Dendritic cell treated with granulocyte-macrophage colony-stimulating factor and Interleukin-4, amounts not matched to agents 40 ng/mL and 50 ng/mL, for 4 days (primary cell): ENCODE measurements at regions not wholly inside any gene's neighbourhood (a gene's known extent, or its start where the extent isn't known, plus 50 kb on each side); places are given as distances from the start of the nearest gene placed in this dataset.

Experiments
- H3K27ac Mint-ChIP-seq: one replicate; pipeline ENCODE4 v1.8.0; 2022; ENCODE audit warnings: mild to moderate bottlenecking, mixed read lengths
- H3K27me3 Mint-ChIP-seq: one replicate; pipeline ENCODE4 v1.8.0; 2022; ENCODE audit warnings: mild to moderate bottlenecking, mixed read lengths
- H3K36me3 Mint-ChIP-seq: one replicate; pipeline ENCODE4 v1.8.0; 2022; ENCODE audit warnings: low read depth, mixed read lengths
- H3K4me1 Mint-ChIP-seq: one replicate; pipeline ENCODE4 v1.8.0; 2022; ENCODE audit warnings: low read depth, mixed read lengths
- H3K4me3 Mint-ChIP-seq: one replicate; pipeline ENCODE4 v1.8.0; 2022; ENCODE audit warnings: mild to moderate bottlenecking, moderate library complexity, mixed read lengths
- H3K9me3 Mint-ChIP-seq: one replicate; pipeline ENCODE4 v1.8.0; 2022; ENCODE audit warnings: mixed read lengths
- intact Hi-C: fragments of 100-400 bp; cut with micrococcal nuclease; formaldehyde crosslinking; loops from one replicate; pipeline ENCODE4 v1.15.0; 2022

DNA sequence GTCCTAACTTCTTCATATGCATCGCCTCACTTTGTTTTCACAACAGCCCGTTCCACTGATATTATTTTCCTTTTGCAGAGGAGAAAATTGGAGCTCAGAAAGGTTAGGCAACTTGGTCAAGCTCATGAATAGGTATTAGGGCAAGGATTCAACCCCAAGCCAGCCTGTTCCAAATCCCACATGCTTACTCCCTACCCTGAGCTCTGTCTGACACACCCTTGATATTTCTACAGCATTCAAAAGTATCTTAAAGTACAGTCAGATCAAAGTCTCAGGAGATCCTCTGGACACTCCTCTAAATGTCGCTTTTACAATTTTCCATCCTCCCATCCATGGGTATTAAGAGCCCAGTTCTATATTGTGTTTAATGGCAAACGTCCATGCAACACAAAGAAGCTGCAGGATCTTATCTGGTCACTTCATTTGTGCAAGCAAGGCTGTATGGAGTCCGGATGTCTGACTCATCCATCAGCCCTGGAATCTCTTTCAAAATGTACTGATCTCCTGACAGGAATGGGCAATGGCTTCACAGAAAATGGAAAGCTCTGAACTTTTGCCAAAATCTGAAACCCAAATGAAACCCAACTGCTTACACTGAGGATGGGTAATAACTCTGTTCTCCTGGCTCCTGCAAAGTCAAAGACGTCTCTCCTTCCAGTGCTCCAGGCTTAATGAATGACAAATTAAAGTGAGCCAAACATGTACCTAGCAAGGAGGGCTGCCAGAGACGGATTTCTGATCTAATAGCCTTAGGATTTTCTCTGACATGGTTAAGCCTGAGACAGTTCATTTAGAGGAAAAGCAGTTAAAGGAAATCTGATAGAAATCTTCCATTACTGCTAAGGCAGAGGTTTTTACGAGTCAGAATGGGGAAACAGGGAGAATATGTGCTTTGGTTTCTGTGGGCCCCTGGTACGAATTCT, 230.9 kb upstream of the RORA start:
- no peaks in the 10 kb centered on the region for H3K9me3 Mint-ChIP-seq
- H3K27ac Mint-ChIP-seq, result no peak overlapping the region
- H3K4me3 Mint-ChIP-seq, result no peak overlapping the region
- no peaks in the 10 kb centered on the region for H3K27me3 Mint-ChIP-seq
- intact Hi-C loops, result no loop called here
- no peaks in the 10 kb centered on the region for H3K4me1 Mint-ChIP-seq
- H3K36me3 Mint-ChIP-seq, result no peaks in the 10 kb centered on the region

DNA sequence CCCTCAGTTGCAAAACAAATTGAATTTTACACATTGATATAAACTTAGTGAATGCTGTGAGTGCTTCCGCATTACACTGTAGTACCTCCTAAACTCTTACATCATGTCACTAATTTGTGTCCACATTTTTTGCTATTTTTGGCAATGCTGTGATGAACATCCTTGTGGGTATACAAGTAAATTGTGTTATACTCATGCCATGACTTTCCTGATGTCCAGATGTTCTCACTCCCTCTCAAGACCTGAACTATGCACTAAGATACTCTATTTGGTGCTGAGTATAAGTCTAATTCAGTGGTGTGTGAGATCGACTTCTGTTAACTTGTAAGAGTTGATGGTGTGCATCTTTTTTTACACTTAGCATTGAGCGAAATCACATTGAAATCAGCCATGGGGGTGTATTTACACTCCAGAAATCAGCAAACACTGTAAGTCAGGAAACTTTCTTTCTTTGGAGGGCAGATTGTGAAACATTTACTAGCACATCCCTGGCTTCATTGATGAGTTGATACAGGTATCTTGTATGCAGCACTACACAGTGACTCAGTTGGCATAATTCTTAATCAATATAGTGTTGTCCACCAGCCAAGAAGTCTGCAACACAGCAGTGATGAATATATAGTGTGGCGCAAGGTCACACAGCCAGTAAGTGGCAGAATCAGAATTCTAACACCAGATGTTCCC, 228.1 kb upstream of the RORA start:
- Mint-ChIP-seq H3K27me3 (no peaks in the 10 kb centered on the region), H3K4me3 (no peak overlapping the region), H3K9me3 (no peaks in the 10 kb centered on the region), H3K36me3 (no peaks in the 10 kb centered on the region), H3K27ac (no peak overlapping the region), H3K4me1 (no peaks in the 10 kb centered on the region)
- intact Hi-C loops, result no loop called here

DNA sequence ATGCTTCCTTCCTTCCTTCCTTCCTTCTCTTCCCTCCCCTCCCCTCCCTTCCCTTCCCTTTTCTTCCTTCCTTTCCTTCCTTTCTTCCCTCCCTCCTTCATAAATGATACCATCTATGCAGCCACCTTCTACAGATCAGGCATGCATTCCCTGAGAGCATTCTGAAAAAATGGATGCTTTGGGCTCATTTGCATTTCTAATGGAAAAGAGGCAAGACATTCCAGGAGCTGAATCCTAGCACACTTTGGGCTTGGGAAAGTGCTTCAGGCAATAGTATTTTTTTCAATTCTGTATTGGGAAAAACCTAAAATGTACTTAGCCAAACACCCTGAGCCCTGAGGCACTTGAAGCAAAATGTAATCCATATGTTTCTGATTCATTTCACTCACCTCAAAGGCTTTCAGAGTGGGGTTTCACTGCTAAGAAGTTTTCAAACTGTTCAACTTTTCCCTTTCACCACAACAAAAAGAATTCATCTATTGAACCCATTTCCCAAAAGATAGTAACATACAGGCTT, 220.1 kb upstream of the RORA start:
- Mint-ChIP-seq H3K9me3 (no peaks in the 10 kb centered on the region), H3K27ac (no peak overlapping the region), H3K36me3 (no peaks in the 10 kb centered on the region), H3K4me1 (no peaks in the 10 kb centered on the region), H3K27me3 (no peaks in the 10 kb centered on the region), H3K4me3 (no peak overlapping the region)
- intact Hi-C loops, result no loop called here

DNA sequence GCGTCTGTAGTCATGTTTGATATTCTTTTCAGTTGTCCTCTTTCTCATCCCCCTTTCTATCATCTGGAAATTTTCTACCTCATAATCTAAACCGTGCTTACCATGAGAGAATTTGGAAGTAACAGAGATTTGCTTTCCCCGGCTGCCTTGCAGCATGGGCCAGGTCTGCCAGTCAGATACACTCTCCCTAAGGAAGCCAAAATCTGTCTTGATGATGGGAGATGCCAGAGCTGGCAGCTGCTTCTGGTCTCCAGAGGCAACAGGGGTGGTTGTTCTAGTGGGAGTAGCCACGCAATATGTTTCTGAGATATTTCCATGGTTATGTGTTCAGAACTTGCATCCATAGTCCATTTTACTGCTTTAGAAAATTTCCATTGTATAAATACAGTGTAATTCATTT, 218.9 kb upstream of the RORA start:
- intact Hi-C loops, result no loop called here
- Mint-ChIP-seq H3K36me3 (no peaks in the 10 kb centered on the region), H3K4me3 (no peak overlapping the region), H3K27ac (no peak overlapping the region), H3K9me3 (peaks cover 5% of the 10 kb centered on the region), H3K27me3 (no peaks in the 10 kb centered on the region), H3K4me1 (no peaks in the 10 kb centered on the region)

DNA sequence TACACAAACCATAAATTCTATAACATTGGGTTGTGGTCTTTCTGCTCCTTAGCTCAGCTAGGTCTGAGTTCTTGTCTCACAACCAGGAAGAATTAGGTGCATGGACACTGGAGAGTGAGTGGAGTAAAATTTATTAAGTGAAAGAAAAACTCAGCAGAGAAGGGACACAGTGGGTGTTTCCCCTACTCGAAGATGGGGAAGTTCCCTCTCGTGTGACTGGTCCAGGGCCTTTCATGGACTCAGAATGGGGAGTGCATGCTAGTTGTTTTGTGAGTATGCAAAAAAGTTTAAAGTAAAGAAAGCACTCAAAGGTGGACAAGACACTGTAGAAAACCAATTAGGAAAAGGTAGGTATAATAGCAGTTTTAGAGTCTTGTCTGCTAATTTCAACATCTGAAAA, 215.5 kb upstream of the RORA start:
- H3K27me3 Mint-ChIP-seq, result no peaks in the 10 kb centered on the region
- peaks cover 5% of the 10 kb centered on the region for H3K9me3 Mint-ChIP-seq
- H3K4me1 Mint-ChIP-seq, result no peaks in the 10 kb centered on the region
- intact Hi-C loops, result no loop called here
- no peak overlapping the region for H3K27ac Mint-ChIP-seq
- H3K36me3 Mint-ChIP-seq, result no peaks in the 10 kb centered on the region
- no peak overlapping the region for H3K4me3 Mint-ChIP-seq

DNA sequence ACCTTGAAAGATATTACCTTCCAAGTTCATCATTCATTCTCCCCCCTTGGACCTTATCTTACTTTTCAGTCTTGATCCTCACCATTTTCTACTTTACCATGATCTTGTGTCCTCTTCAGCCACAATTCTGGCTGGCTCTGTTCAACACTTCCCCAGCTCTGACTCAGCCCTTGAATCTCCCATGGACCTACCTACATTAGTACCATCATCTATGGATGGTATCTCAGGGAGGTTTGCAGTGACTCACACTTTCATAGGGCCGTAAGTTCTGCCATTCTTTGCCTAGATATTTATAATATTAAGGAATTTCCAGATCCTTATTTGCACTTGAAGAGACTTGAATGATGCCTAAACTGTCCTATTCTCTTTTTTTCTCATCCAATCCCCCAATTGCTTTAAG, 213.7 kb upstream of the RORA start:
- Mint-ChIP-seq H3K27ac (no peak overlapping the region), H3K36me3 (no peaks in the 10 kb centered on the region), H3K27me3 (no peaks in the 10 kb centered on the region), H3K4me3 (no peak overlapping the region), H3K4me1 (no peaks in the 10 kb centered on the region), H3K9me3 (peaks cover 5% of the 10 kb centered on the region)
- intact Hi-C loops, result no loop called here

DNA sequence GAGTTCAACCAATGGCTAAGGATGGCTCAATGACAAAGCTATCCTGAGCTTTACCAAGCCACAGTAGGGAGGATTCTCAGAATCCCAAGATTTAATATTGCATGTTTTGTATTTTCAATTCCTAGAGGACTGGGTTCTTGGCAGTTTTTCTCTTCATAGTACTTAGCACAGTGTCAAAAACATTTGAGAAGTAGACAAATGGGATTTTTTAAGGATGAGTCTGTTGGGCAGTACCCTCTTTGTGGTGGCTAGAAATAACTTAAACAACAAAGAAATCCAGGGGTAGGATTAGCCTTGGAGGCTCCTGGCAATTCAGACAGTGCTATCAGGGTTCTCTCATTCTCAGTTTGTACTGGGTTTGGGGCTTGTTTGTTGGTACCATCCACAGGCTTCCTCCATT, 212.8 kb upstream of the RORA start:
- Mint-ChIP-seq H3K9me3 (peaks cover 5% of the 10 kb centered on the region), H3K4me1 (no peaks in the 10 kb centered on the region), H3K36me3 (no peaks in the 10 kb centered on the region), H3K27me3 (no peaks in the 10 kb centered on the region), H3K4me3 (no peak overlapping the region), H3K27ac (no peak overlapping the region)
- intact Hi-C loops, result no loop called here

DNA sequence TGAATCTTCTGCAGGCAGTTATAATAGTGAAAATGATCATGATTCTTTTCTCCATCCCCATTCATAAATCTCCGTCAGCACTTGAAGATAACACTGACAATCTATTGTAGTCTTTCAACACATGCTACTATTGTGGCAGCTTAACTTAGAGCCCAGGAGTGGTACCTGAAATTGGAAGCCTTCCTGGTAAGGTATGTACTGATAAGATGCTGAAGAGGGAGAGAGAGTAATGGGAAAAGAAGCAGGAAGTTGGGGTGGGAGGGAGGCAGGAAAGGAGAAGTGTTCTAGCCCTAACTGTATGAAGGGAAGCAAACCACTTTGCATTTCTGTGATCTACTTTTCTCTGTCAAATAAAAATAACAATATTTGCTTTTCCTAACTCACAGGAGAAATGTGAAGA, 197.4 kb upstream of the RORA start:
- intact Hi-C loops, result no loop called here
- no peak overlapping the region for H3K4me3 Mint-ChIP-seq
- H3K27me3 Mint-ChIP-seq, result no peaks in the 10 kb centered on the region

DNA sequence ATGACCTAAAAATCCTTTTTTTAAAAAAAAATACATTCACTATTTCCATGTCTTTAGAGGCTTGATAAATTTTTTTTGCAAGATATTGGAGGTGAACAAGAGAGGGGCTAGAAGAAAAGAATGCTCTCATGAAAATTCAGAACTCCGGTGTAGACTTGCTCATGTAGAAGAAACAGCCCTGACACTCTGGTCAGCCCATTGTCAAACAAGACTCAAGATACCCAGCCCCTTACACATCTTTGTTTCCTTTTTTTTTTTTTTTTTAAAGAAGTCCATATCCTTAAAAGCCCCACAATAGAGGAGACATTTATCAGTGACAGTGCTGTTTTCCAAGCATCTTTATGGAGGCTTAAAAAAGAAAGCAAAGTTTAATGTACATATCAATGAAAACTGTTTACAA, 196.8 kb upstream of the RORA start:
- Mint-ChIP-seq H3K27ac (no peak overlapping the region), H3K4me3 (no peak overlapping the region), H3K9me3 (no peaks in the 10 kb centered on the region), H3K36me3 (no peaks in the 10 kb centered on the region), H3K27me3 (no peaks in the 10 kb centered on the region), H3K4me1 (no peaks in the 10 kb centered on the region)
- intact Hi-C loops, result no loop called here

More for the DNA sequence above, 197.4 kb upstream of the RORA start:
- Mint-ChIP-seq H3K9me3 (no peaks in the 10 kb centered on the region), H3K27ac (no peak overlapping the region), H3K4me1 (no peaks in the 10 kb centered on the region), H3K36me3 (no peaks in the 10 kb centered on the region)

DNA sequence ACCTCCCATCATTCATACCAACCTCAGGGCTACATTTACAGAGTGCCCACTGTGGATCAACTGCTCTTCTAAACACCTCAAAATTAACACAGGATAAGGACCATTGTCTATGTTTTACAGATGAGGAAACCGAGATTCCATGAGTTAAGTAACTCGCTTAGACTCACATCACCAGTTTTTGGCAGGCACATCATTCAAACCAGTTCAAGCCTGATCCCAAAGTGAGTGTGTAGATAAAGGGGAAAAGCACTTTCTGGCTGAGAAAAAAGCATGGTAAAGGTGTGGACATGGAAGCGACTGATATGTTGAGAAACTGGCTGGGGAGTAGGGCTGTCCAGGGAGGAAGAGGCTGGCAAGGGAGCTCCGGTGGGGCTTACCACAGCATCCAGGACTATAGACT, 193.7 kb upstream of the RORA start:
- no peaks in the 10 kb centered on the region for H3K36me3 Mint-ChIP-seq
- H3K9me3 Mint-ChIP-seq, result peaks cover 6% of the 10 kb centered on the region
- no peak overlapping the region for H3K4me3 Mint-ChIP-seq
- H3K27me3 Mint-ChIP-seq, result no peaks in the 10 kb centered on the region
- no peak overlapping the region for H3K27ac Mint-ChIP-seq
- no peaks in the 10 kb centered on the region for H3K4me1 Mint-ChIP-seq
- intact Hi-C loops, result no loop called here

DNA sequence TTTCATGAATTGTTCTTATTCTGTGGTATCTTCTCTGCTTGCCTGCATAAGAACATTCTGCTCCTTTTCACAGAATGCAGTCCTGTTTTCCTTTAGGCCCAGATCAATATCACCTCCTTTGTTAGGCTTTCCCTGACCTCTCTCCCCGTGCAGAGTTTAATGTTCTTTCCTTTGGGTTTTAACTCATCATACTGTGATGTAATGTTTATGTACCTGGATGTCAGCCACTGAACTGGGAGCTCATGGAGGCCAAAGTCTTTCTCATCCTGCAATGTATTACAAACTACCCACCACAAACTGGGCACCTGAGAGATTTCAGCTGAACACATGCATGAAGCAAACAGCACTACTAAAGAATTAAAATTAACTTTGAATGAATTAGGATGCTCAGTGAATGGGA, 192.8 kb upstream of the RORA start:
- H3K36me3 Mint-ChIP-seq, result no peaks in the 10 kb centered on the region
- H3K27me3 Mint-ChIP-seq, result no peaks in the 10 kb centered on the region
- peaks cover 9% of the 10 kb centered on the region for H3K9me3 Mint-ChIP-seq
- no peak overlapping the region for H3K4me3 Mint-ChIP-seq
- intact Hi-C loops, result no loop called here
- H3K27ac Mint-ChIP-seq, result no peak overlapping the region
- H3K4me1 Mint-ChIP-seq, result no peaks in the 10 kb centered on the region

DNA sequence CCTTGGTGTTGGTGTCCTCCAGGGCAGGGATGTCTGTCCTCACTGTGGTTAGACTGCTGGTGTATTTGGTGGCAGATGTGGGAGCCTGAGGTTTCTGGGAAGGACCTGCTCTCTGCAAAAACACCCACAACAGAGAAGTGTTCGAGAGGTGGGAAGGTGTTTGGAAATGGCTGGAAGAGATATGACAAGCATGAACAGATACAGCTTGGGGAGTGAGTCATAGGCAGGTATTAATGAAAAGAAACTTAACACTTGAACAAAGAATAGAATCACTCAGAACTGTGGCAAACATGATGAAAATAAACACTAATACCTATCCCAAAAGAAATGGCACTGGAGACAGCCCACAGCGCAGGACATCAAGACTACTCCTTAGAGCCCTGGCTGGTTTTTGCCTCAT, 192.4 kb upstream of the RORA start:
- intact Hi-C loops, result no loop called here
- Mint-ChIP-seq H3K9me3 (peaks cover 9% of the 10 kb centered on the region), H3K4me1 (no peaks in the 10 kb centered on the region), H3K27me3 (no peaks in the 10 kb centered on the region), H3K4me3 (no peak overlapping the region), H3K36me3 (no peaks in the 10 kb centered on the region), H3K27ac (no peak overlapping the region)

DNA sequence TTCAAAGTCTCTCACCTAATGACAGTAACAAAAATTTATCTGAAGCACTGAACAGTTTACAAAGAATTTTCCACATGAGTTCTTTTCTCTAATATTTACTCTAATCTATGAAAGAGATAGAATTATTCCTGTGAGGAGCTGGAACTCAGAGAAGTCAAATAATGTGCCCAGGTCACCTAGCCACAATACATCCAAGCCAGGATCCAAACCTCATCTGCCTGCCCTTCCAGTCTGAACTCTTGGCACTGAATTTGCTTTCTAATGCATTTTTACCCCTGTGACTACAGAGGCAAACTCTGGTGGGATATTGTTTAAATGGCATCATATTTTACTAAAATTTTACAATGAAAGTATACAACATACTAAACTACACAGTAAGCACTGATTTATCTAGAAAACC, 191.4 kb upstream of the RORA start:
- no peak overlapping the region for H3K27ac Mint-ChIP-seq
- no peaks in the 10 kb centered on the region for H3K36me3 Mint-ChIP-seq
- H3K9me3 Mint-ChIP-seq, result peaks cover 9% of the 10 kb centered on the region
- intact Hi-C loops, result no loop called here
- no peaks in the 10 kb centered on the region for H3K27me3 Mint-ChIP-seq
- no peak overlapping the region for H3K4me3 Mint-ChIP-seq
- no peaks in the 10 kb centered on the region for H3K4me1 Mint-ChIP-seq

DNA sequence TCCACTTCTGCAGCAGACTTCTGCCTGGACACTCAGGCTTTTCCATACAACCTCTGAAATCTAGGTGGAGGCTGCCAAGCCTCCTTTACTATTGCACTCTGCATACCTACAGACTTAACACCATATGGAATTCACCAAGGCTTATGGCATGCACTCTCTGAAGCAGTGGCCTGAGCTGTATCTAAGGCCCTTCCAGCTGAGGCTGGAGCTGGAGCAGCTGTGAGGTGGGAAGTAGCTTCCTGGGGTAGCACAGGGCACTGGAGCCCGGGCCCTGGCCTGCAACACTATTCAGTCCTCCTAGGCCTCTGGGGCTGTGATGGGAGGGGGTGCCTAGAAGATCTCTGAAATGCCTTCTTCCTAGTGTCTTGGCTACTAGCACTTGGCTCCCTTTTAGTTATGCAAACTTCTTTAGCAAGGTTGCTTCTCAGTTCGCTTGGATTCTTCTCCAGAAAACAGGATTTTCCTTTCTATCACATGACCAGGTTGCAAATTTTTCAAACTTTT, 186.6 kb upstream of the RORA start:
- H3K9me3 Mint-ChIP-seq, result peaks cover 9% of the 10 kb centered on the region
- H3K27ac Mint-ChIP-seq, result no peak overlapping the region
- H3K4me3 Mint-ChIP-seq, result no peak overlapping the region
- no peaks in the 10 kb centered on the region for H3K27me3 Mint-ChIP-seq
- H3K4me1 Mint-ChIP-seq, result no peaks in the 10 kb centered on the region
- H3K36me3 Mint-ChIP-seq, result no peaks in the 10 kb centered on the region
- intact Hi-C loops, result no loop called here
